NCI-H2081 treated with DMSO at 0.1 percent for 48 hours (cell line): ENCODE measurements at regions not wholly inside any gene's neighbourhood (a gene's known extent, or its start where the extent isn't known, plus 50 kb on each side); places are given as distances from the start of the nearest gene placed in this dataset.
"Not testable (repeated sequence)": the region's sequence is repeated elsewhere in the genome, so short reads cannot be mapped to it uniquely, and the experiment has no call there.

Experiments used
- DNase-seq: peaks from one replicate; lab custom pipeline; 2025; lab: John Stamatoyannopoulos, UW

GRCh38 chr3:191518861-191519260 is 57.9 kb downstream of the PYDC2 start:
- DNase-seq = no peak

- no peak for DNase-seq
Measured at GRCh38 chr3:191521055-191521454, 60.1 kb downstream of the PYDC2 start.

- DNase-seq = peak; percentile 70
Measured at GRCh38 chr3:191523148-191523547, 62.2 kb downstream of the PYDC2 start.

- DNase-seq = no peak
Measured at GRCh38 chr3:191528589-191528988, 67.6 kb downstream of the PYDC2 start.

- DNase-seq = no peak
Measured at GRCh38 chr3:191529992-191530391, 69.0 kb downstream of the PYDC2 start.

GRCh38 chr3:191531434-191531972 is 70.5 kb downstream of the PYDC2 start:
- DNase-seq = no peak

- DNase-seq = no peak
Measured at GRCh38 chr3:191543018-191543417, 82.1 kb downstream of the PYDC2 start.

GRCh38 chr3:191543897-191544296 is 82.9 kb downstream of the PYDC2 start:
- DNase-seq = no peak

- DNase-seq = no peak
Measured at GRCh38 chr3:191549357-191549756, 88.4 kb downstream of the PYDC2 start.

- DNase-seq = no peak
Measured at GRCh38 chr3:191555037-191555436, 94.1 kb downstream of the PYDC2 start.

GRCh38 chr3:191557322-191557721 is 96.4 kb downstream of the PYDC2 start:
- no peak for DNase-seq

GRCh38 chr3:191563722-191564121 is 102.8 kb downstream of the PYDC2 start:
- no peak for DNase-seq

- no peak for DNase-seq
Measured at GRCh38 chr3:191566469-191566868, 105.5 kb downstream of the PYDC2 start.

GRCh38 chr3:191568206-191568605 is 107.2 kb downstream of the PYDC2 start:
- no peak for DNase-seq

GRCh38 chr3:191592105-191592504 is 131.1 kb downstream of the PYDC2 start:
- DNase-seq = no peak

- DNase-seq = no peak
Measured at GRCh38 chr3:191593486-191593885, 132.5 kb downstream of the PYDC2 start.

- not testable (repeated sequence) for DNase-seq
Measured at GRCh38 chr3:191615511-191615910, 154.5 kb downstream of the PYDC2 start.

GRCh38 chr3:191624299-191624698 is 163.3 kb downstream of the PYDC2 start:
- DNase-seq = no peak

GRCh38 chr3:191627064-191627463 is 166.1 kb downstream of the PYDC2 start:
- no peak for DNase-seq

- DNase-seq = no peak
Measured at GRCh38 chr3:191628571-191628970, 167.6 kb downstream of the PYDC2 start.

- no peak for DNase-seq
Measured at GRCh38 chr3:191631496-191631895, 170.5 kb downstream of the PYDC2 start.

GRCh38 chr3:191634902-191635301 is 173.9 kb downstream of the PYDC2 start:
- no peak for DNase-seq

GRCh38 chr3:191637611-191638010 is 176.6 kb downstream of the PYDC2 start:
- no peak for DNase-seq

GRCh38 chr3:191641789-191642188 is 180.8 kb downstream of the PYDC2 start:
- DNase-seq = no peak

- no peak for DNase-seq
Measured at GRCh38 chr3:191644291-191644690, 183.3 kb downstream of the PYDC2 start.
